Esophagus squamous epithelium (tissue), 4 donors: ENCODE measurements at regions not wholly inside any gene's neighbourhood (a gene's known extent, or its start where the extent isn't known, plus 50 kb on each side); places are given as distances from the start of the nearest gene placed in this dataset.

ENCODE experiments used
- POLR2A ChIP-seq, 4 donors: fragments of 450-650 bp; IDR thresholded peaks; one replicate each; pipeline ENCODE4 v1.6.1; 2017; ENCODE audit warnings: antibody characterized with exemption in 4 of 4, mild to moderate bottlenecking in 4 of 4, moderate library complexity in 3 of 4
- TF ChIP-seq, protein P1 (sequence below), 6 experiments: fragments of 450-650 bp in 4 of 6; fragments of 200-600 bp in 2 of 6; sonication (generic) in 2 of 6; IDR thresholded peaks; one replicate each; pipeline ENCODE4 v1.5.1; 2016 to 2019; ENCODE audit warnings: antibody characterized with exemption in 6 of 6, mild to moderate bottlenecking in 4 of 6, moderate library complexity in 4 of 6

DNA sequence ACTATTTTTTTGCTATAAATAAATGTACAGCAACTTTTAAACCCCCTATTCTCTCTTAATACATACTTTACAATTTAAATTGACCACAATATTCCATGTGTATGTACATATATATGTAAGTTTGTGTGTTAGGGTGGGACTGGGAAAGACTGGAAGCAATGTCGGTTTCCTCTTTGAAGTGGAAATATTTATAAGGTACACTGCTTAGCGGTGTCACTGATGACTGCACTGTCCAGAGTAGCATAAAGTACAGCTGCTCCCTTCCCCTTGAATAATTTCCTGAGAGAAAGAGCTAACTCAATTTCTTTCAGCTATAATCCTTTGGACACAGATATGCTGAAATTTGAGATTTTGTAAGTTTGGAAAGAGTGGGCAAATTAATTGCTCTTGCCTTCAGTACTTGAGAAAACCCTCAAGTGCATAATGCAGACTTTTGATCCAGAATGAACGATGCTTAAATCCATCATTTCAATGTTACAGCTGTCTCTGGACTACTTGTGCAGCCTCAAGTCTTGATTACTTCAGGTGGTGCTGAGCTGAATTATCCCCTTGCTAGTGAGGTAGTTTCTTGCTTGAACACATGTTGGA lies 267.0 kb upstream of the CFAP20DC start:
- TF ChIP-seq POLR2A (IDR thresholded peaks at IDR 0.05): no peak
- TF ChIP-seq, protein P1, sequence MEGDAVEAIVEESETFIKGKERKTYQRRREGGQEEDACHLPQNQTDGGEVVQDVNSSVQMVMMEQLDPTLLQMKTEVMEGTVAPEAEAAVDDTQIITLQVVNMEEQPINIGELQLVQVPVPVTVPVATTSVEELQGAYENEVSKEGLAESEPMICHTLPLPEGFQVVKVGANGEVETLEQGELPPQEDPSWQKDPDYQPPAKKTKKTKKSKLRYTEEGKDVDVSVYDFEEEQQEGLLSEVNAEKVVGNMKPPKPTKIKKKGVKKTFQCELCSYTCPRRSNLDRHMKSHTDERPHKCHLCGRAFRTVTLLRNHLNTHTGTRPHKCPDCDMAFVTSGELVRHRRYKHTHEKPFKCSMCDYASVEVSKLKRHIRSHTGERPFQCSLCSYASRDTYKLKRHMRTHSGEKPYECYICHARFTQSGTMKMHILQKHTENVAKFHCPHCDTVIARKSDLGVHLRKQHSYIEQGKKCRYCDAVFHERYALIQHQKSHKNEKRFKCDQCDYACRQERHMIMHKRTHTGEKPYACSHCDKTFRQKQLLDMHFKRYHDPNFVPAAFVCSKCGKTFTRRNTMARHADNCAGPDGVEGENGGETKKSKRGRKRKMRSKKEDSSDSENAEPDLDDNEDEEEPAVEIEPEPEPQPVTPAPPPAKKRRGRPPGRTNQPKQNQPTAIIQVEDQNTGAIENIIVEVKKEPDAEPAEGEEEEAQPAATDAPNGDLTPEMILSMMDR (IDR thresholded peaks at IDR 0.05): no peak
